GM19043 (cell line): ENCODE measurements at regions not wholly inside any gene's neighbourhood (a gene's known extent, or its start where the extent isn't known, plus 50 kb on each side); places are given as distances from the start of the nearest gene placed in this dataset.

Source experiments
- ATAC-seq: cut with Tn5 transposase; IDR thresholded peaks from one replicate; pipeline ENCODE4 v1.9.1; 2021; ENCODE audit warnings: low read depth; ENCODE audit not compliant: unreplicated experiment

DNA sequence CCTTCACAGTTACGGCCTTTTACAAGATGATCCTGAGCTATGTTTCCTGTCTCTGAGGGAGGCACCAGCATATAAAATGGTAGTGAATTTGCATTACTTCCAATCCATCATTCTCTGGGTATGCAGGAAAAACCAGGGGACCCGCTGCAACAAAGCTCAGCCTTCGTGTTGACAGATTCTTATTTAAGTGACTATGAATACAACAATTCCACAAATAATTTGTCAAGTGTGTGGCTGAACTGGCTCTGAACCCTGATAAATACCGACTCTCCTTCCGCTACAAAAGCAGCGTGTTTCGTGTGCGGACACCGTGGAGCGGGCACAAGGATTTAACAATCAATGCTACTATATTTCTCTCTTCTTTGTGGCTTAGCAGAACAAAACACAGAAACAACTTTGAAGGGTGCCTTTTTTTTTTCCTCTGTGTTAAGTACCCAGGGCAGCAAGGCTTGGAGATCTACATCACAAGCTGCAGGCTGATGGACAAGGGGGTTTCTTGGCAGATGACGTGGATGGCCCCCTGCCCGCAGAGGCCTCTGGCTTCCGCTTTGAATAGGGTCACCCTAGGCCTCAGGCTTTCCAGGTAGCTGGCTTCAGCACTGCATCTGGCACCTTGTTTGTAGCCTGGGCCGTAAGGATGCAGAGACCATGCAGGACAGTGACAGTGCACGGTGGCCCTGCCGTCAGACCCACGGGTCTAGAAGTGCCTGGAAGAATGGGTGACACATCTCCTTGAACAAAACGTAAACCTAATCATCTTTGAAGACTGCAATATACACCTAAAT, 280.5 kb upstream of the TSHZ3 start:
- ATAC-seq: no peak

DNA sequence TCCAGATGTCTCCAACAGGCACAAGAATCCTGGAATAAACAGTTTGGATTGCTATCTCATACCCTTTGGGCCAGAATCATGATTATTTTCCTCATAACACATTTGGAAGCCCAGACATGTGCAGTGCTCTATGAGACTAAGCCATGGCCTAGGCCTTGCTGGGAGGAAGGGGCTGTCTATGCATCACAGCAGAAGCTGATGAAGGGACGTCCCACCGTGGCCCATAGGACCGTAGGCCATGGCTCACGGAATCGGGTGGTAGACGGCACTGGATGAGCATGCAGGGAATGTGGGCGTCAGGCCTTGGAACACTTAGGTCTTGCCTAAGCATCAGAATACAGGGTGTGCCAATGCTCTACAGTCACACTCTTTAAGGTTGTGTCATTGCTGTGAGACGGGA, 283.8 kb upstream of the TSHZ3 start:
- no peak for ATAC-seq

DNA sequence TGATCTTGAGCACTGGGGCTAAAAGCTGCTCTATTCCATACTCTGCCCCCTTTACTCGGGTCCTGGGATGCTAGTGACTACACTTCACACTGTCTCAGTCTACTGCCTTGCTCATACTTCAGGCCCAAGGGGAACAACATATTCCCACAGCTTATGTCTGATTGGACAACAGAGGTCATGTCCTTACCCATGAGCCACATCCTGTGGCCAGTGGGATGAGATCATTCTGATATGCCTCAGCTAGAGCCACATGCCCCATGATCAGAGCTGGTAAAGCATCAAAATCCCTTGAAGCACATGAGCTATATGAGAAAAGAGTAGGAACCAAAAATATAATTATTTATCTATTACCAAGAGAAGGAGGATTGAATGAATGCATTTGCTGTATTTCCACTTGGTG, 290.1 kb upstream of the TSHZ3 start:
- no peak for ATAC-seq

DNA sequence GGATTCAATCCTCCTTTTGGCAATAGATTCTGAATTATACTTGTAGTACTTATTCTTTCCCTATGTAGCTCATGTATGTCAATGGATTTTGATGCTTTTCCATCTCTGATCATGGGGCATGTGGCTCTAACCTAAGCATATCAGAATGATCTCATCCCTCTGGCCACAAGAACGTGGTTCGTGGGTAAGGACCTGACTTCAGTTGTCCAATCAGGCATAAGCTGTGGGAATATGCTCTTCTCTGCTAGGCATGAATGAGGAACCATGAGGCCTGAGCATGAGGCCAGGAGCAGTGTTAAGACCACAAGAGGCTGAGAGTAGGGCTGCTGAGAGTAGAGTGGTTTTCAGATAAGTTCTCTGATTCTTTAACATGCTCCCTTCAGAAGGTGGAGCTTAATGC, 292.4 kb upstream of the TSHZ3 start:
- no peak for ATAC-seq

DNA sequence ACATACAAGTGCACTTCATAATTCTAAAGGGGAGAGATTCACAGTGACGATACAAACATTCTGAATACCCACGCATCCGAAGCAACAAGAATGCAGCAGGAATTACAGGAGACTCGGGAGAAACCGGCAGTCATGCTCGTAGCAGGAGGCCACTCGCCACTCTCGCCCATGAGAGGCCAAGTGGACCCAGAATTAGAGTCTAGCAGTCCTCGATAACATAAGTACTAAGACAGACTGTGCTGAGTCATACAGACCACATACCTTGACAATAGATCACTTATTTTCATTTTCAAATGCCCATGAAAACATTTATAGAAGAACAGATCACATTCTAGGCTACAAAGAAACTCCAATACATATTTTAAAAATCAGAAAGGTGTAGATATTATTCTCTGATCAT, 299.1 kb upstream of the TSHZ3 start:
- ATAC-seq: no peak

DNA sequence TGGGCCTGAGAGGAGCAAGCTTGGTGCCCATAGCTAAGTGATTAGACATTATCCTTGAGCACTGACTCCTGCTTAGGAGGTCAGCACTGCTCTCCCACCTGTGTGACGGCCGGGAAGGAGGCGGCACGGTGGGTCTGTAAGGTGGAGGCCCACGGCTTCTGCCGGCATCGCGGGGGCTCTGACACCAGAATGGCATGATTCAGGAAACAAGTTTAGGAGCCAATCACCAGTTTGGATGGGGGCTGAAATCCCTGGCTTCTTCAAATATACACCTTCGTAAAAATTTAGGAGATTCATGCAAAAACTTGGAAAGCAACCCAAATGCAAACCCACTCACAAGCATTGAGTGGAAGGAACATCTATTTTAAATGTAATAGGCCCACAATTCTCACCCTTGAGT, 307.3 kb upstream of the TSHZ3 start:
- ATAC-seq: no peak

DNA sequence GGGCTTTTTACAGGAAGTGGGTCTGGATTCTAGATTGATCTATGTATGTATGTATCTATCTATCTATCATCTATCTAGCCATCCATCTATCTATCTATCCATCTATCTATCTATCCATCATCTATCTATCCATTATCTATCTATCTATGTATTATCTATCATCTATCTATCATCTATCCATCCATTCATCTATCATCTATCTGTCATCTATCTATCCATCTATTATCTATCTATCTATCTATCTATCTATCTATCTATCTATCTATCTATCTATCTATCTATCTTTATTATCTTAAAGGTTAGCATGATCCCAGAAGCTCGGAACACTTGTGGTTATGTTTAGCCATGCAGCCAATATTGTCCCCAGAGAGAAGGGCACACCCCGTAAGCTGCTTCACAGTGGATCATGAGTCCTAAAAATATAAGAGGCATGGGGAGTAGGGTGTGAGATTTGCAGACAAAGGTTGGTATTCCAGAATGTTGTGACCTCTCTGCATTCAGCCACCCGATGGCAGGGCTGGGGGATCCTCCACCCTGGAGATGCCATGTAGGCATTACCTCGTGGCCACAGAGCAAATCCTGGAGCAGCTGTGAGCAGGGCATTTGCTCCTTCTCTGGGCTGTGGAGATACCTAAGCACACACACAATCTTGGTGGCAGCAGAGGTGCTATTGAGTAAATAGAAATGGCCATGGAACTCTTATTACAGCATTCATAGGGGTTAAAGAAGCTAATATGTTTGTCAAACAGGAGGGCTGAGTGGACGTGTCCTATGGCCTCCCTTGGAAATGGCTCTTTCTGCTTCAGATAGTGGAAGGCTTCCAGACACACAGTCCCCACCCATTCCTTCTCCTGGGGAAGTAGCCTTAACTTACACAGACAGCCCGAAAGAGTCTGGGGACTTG, 310.0 kb upstream of the TSHZ3 start:
- ATAC-seq: no peak

DNA sequence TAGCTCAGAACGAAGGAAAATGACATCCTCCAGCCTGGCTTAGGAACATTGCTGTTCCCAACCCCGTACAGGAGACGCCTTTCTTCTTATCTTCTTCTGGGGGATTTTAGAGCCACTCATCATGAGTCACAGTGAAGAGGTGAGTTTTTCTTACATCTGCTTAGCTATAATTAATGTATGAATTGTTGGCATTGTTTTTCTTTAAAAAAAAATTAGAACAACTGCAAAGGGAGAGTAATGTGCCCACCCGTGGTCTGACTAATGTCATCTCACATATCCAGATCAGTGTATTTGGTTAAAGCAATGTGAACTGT, 310.6 kb upstream of the TSHZ3 start:
- ATAC-seq: no peak

DNA sequence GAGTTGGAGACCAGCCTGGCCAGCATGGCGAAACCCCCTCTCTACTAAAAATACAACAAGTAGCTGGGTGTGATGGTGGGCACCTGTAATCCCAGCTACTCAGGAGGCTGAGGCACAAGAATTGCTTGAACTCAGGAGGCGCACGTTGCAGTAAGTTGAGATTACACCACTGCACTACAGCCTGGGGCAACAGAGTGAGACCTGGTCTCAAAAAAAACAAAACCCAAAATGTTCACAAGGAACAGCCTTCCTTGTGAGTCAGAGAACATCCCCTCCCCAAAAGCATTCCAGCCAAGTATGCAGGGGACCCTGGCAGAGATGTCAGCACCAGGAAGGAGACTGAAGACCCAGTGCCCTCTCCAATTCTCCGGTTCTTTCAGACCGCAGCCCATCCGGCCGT, 314.9 kb upstream of the TSHZ3 start:
- ATAC-seq: no peak

DNA sequence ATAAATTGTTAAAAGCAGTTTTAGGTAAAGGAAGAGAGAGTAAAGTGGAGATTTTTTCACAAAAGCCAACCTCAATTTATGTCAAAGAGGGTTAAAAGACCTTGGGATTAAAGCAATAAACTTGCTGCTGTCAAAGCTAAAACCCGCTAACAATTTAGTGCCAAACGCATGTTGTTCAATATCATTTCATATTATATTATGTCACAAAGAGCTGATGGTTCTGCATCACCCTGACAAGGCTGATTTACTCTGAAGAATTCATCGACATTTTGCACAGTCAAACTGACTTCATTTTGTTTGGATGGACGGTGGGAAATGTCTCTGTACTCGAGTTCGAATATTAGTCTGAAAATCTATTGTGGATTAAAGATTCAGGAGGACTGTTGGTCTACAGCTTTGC, 315.8 kb upstream of the TSHZ3 start:
- ATAC-seq: no peak

DNA sequence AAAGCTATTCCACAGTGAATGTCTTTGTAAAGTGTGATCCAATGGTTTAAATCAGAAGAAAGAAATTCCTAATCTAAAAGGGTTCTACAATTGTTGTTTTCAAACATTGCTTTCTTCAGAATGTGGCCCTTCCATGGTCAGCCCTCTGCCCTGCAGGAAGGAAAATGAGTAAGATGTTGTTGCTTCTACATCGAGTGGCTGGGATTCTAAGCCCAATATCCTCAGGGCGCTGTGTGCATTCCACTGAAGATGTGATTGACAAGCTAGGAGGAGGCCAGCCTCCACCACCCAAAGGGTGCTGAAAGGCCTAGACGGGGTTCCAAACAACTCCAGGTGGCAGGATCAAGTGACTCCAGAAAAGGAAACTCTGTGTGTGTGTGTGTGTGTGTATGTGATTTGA, 316.9 kb upstream of the TSHZ3 start:
- no peak for ATAC-seq

DNA sequence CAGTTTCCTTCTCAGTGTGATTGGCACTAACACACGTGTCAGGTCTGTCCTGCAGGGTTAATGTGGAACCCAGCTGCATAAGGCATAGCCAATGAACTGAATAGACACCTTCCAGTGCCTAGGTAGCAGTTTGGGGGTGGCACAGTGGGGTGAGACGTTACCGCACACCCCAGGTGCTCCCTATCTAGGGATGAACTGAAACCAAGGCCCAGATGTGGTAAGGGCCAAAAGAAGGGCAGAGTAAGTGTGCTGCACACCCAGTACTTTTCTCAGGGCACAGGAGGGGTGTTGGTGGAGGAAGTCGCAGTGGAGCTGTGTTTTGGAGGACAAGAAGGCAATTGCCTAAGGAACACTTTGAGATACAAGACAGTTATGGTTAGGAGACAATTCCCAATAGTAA, 317.9 kb upstream of the TSHZ3 start:
- ATAC-seq: no peak

DNA sequence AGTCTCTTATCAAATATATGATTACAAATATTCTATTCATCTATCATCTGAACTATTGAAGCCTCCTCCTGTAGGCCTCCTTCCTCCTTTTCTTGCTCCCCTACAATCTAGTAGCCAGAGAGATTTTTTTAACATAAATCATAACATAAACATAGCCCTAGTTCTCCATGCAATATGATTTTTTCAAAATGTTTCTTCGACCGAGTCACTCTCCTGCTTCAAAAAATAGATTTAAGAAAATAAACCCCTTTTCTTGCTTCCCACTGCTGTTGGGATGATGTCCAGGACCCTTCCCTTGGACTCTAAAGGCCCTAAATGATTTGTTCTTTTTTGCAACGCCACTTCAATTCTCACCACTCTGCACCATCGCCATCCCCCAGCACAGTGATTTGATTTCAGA, 319.7 kb upstream of the TSHZ3 start:
- ATAC-seq: no peak

DNA sequence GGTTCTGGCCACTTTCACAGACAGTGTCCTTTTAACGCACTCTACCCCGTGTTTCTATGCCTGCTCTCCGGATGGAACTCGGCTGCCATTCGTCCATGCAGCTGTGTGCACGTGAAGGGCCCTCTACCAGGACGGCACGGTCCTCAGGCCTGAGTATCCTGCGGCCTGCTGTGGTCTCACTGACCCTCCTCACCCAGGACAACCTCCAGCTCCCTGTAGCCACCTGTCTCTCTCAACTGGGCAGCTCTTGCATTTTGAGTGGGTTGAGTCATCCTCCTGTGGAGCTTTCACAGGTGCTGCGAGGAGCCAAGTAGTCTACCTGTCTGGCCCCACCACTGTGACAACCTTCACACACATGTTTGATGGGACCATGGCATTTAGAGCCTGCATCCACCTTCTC, 321.7 kb upstream of the TSHZ3 start:
- no peak for ATAC-seq

DNA sequence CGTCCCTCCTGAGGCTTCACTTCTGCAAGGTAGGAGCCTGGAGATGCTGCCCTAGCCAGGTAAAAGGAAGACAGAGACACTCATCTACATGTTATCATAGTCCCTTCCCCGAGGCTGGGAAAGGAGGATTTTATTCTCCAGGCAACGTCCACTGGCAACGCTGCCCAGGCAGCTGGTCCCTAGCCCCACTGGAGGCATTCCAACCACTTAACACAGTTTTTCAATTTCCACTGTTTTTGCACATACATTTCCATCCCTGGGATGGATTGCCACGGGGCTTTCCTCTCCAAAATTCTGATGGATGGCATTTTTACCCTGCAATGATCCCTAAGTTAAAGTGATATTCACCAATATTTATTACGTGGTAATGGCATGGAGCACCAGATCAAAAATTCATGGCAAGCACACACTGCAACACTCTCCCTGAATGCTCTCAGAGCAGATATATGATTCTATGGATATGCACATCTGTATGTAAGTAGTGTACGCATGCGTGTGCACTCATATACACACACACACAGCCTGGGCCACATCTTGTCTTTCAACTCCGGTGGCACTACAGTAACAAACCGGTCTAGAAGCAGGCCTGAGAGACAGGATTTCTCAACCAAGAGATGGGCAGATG, 322.3 kb upstream of the TSHZ3 start:
- ATAC-seq: no peak

DNA sequence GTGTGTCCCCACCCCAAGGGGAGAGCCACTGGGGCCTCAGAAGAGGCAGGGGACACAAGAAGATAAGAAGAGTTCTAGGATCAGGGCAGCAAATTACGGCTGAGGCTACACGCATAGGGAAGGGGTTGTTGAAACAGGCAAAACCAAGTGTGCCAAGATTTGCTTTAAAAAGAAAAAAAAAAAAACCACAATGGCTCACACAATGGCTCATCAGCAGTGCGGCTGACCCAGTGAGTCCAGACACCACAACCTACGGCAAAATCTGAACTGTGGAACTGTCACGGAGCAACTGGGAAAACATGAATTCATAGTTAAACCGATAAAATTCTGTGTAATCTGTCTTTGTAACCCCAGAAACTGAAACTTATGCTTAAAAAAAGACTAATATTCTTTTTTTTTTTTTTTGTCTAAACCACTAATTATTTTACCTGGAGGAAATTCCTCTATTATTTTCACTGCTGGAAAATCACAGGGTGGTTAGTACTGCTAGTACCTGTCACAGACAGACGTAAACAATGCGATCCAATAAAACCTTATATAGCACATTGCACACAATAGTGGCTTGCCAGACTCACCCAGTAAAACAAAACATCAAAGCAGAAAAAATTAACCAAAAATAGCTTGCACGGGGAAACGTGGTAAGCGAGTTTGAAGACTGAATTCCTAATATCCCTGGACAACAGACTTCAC, 325.4 kb upstream of the TSHZ3 start:
- ATAC-seq: no peak

DNA sequence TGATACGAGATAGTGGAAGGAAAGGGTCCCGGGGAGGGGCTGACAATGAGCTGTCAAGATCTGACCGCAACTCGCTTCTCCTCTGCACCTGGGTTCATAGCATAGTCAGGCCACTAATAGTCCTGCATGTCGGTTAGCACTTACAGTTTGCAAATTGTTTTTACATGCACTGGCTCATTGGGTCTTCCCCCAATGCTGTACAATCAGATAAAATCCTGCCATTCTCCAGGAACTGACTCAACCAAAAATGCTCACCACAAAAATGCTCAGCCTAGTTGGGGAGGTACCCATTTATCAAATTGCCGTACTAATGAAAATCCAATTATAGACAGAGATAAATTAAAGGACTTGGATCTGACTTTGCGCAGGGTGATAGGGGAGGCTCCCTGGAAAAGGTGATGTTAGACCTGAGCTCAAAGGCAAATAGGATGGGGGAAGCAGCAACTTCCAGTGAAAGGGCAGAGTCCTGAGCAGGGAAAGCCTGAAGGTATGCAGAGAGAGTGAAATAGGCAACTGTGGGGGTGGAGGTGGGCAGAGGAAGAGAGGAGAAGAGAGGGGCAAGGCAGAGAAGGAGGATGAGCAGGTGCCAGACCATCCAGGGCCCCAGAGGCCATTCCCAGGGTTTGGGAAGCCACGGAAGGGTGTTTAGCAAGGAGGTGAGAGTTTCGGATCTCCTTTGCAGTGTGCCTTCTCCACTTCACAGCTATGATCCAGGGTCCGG, 326.1 kb upstream of the TSHZ3 start:
- no peak for ATAC-seq

DNA sequence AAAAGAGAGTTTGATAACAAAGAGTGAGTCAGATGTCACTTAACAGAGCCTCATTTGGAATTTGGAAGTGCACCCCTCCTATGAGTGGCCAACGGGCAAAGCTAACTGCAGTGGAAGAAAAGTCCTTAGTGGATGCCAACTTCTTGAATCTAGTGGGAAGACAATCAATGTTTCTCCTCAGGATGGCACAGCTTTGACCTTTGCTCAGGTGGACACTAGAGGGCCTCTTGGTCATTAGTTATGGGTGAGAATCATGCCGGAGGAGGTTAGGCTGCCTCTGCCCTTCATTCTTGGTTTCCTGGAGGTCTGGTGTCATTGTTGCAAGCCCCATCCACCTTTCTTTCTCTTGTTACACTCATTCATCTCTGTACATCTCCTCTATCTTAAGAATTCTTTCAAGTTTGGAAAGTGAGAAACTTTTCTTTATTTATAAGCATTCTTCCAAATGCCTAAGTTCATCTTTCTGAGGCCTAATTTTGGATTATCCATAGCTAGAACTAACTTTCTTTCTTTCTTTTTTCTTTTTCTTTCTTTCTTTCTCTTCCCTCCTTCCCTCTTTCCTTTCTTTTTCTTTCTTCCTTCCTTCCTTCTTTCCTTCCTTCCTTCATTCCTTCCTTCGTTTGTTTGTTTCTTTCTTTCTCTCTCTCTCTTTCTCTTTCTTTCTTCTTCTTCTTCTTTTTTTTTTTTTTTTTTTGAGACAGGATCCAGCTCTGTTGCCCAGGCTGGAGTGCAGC, 327.2 kb upstream of the TSHZ3 start:
- no peak for ATAC-seq

DNA sequence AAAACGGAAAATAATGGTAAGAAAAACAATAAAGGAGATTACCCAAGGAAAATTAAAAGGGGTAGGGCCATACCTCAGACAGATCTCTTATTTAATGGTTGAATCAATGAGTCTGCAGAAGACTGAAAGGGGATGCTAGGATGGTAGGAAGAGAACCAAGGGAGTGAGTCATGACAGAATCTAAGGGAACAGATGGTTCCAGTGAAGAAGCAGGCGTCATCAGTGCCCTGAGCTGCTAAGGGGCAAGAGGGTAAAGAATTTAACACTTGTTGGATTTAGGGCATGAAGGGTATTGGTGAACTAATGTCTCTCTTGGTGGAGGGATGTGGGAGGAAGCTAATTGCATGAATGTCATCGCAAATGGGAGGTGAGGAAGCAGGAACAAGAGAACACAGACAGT, 329.2 kb upstream of the TSHZ3 start:
- ATAC-seq: no peak

DNA sequence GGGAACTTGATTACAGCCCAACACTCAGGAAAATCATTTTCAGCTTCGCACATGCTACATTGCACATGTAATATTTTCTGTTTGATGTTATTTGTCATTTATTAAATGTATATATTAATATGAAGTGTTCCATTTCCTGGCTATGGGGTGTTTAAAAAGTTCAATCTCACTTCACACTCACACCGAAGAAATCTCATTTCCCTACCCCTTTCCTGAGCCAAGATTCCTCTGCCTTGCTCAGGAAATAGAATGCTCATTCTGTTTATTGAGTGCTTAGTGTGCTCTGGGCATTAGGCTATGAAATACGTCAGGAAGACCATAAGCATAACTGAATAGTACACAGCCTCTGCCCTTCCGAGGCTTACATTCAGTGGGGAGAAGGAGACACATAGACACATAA, 331.9 kb upstream of the TSHZ3 start:
- ATAC-seq: no peak
